PFSK-1 (cell line): ENCODE measurements at regions not wholly inside any gene's neighbourhood (a gene's known extent, or its start where the extent isn't known, plus 50 kb on each side); places are given as distances from the start of the nearest gene placed in this dataset.

ENCODE experiments used
- POLR2AphosphoS5 ChIP-seq: IDR thresholded peaks from 2 replicates; pipeline ENCODE4 v1.6.1; 2012; ENCODE audit warnings: low read depth, mild to moderate bottlenecking, control low read depth, low read length, moderate library complexity
- SIN3A ChIP-seq: IDR thresholded peaks from 2 replicates; pipeline ENCODE4 v1.6.1; 2012; ENCODE audit warnings: mild to moderate bottlenecking, low read length, moderate library complexity, borderline replicate concordance; ENCODE audit not compliant: insufficient read depth

- TF ChIP-seq POLR2AphosphoS5 (no peak), SIN3A (no peak)
Observed at GRCh38 chr5:29208024-29208423, 1985.5 kb upstream of the CDH6 start.
